DND-41 (cell line): ENCODE measurements at regions not wholly inside any gene's neighbourhood (a gene's known extent, or its start where the extent isn't known, plus 50 kb on each side); places are given as distances from the start of the nearest gene placed in this dataset.

Experiments
- EZH2 ChIP-seq: IDR thresholded peaks from 3 replicates; pipeline ENCODE4 v1.6.1; 2012; ENCODE audit warnings: borderline replicate concordance, low read depth, mild to moderate bottlenecking, moderate library complexity, low read length, inconsistent platforms; ENCODE audit not compliant: severe bottlenecking
- TF ChIP-seq, protein P1 (sequence below): IDR thresholded peaks from 2 replicates; pipeline ENCODE4 v1.5.1; 2012; ENCODE audit warnings: borderline replicate concordance, low read length, moderate library complexity, mild to moderate bottlenecking; ENCODE audit not compliant: poor library complexity, severe bottlenecking; ENCODE audit errors: extremely low read depth

DNA sequence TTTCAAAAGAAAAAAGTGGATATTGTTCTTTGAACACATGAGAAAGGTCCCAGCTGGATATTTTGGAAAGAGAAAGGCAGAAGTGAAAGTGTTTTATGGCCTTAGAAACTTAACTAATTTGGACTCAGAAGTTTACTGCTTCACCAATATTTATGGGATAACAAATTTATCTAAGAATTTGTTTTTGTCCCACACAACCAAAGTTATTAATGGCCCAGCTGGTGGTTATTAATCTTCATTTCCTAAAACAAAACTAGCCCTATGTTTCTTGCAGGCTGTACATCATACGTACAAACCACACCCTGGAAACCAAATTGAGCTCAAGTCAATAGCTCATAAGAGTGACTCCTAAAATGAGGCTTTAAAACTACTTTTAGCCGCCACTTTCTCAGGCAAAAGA lies 372.9 kb upstream of the LMCD1 start:
- TF ChIP-seq, protein P1, sequence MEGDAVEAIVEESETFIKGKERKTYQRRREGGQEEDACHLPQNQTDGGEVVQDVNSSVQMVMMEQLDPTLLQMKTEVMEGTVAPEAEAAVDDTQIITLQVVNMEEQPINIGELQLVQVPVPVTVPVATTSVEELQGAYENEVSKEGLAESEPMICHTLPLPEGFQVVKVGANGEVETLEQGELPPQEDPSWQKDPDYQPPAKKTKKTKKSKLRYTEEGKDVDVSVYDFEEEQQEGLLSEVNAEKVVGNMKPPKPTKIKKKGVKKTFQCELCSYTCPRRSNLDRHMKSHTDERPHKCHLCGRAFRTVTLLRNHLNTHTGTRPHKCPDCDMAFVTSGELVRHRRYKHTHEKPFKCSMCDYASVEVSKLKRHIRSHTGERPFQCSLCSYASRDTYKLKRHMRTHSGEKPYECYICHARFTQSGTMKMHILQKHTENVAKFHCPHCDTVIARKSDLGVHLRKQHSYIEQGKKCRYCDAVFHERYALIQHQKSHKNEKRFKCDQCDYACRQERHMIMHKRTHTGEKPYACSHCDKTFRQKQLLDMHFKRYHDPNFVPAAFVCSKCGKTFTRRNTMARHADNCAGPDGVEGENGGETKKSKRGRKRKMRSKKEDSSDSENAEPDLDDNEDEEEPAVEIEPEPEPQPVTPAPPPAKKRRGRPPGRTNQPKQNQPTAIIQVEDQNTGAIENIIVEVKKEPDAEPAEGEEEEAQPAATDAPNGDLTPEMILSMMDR: no peak
- no peak for TF ChIP-seq EZH2
